ENCODE measurements at regions not wholly inside any gene's neighbourhood (a gene's known extent, or its start where the extent isn't known, plus 50 kb on each side); places are given as distances from the start of the nearest gene placed in this dataset.
"Not testable (repeated sequence)": the region's sequence is repeated elsewhere in the genome, so short reads cannot be mapped to it uniquely, and the experiment has no call there.

DNA sequence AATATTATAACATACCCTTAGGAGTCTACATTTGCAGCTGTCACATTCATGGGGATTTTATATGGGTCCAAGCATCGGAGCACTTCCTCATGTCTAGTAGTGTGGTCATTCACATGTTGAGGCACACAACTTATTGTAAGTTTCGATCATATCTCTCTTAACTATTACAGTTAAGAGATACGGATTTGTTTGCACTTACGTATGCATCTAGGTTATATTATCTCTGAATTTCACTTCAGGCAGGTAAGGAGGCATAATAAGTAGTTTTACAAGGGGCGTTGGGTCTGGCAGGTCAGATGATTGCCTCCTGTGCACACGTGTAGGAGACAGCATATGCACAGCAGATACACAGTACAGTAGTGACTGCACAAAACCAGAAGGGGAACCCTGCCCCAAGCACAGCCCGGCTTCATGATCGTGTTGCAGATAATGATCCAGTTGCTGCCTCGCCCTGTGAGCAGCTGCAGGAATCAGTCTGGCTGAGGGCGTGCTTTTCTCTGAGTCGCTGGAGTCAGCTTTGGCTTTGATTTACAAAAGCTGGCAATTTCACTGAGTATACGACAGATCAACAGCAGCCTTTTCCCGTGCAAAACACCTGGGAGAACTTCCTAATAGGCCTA is 302.9 kb upstream of the GATB start:
- no peak for DNase-seq (ENCODE audit: low spot score)

DNA sequence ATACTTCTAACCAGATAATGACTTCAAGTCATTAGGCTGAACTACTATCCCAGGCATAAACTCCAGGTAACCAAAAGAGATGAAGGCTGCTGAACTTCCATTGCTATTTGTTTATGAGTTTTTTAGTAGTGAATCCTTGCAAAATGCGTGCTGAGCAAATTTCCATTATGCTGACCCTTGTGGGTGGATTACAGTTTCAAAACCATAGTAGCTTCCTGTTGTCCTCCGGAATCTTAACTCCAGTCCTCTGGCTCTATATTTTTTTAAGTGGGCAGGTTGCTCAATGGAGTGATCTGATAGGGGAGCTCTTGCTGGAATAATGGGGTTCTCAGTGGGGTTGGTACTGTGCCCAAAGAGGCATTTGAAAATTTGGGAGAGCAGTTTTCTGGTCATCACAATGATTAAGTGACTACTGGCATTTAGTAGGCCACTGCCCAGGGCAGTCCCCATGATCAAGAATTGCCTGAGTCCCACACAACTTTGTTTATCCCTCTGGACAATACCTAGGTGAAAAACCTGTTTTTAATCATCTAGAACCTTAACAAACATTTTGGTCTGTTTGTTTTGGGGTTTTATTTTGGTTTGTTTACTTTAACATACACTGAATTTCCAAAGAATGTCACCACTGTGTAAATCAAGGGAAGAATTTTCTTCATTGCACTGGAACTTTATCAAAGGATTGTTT is 302.3 kb upstream of the GATB start:
- DNase-seq (ENCODE audit: low spot score): no peak

DNA sequence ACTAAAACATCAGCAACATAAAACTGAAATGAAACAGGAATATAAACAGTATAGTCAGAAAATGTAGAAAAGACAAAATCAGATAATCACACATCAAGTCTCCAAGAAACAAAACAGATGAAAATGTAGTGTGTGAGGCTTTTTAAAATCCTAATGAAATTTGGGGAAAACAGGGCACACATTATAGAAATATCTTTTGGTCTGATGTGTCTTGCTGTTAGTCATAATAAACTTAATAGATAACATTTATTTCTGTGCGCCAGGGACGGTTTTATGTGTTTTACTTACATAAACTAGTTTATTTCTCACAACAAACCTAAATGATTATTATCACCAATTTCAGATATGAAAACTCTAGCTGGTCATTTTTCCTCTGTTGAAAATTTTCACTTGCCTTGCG is 293.9 kb upstream of the GATB start:
- DNase-seq (ENCODE audit: low spot score): no peak

DNA sequence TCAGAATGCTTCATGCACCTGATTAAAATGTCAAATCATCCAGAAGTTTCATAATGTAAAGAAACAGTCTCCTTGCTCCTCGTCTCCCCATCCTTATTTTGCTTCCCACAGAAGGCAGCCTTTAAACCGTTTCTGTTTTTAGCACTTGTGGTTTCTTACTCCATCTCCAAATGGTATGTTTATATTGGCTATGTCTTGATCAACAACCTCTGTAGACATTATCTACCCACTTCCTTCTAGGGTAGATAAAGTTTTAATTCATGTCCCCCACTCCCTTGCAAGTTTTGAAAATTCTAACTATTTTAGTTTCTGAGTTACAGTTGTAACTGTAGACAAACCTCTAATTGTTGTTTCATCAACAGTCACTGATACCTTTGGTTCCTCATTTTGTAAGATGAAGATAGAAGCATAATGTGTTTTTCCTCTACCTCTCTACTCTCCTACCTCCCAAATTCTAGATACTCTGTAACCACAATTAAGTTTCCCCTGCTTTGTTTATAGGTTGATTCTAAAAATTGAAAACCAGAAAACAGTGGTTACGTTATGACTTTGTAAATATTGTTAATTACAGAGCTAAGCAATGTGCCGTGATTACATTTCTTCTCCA is 291.7 kb upstream of the GATB start:
- DNase-seq (ENCODE audit: low spot score): no peak

DNA sequence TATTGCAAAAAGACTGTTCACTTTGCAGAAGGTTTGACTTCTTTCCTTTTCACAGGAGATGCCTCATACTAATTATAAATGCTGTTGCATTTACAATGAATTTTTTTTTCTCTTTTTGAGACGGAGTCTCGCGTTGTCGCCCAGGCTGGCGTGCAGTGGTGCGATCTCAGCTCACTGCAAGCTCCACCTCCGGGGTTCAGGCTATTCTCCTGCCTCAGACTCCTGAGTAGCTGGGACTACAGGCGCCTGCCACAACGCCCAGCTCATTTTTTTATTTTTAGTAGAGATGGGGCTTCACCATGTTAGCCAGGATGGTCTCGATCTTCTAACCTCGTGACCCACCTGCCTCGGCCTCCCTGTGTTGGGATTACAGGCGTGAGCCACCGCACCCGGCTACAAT is 290.5 kb upstream of the GATB start:
- not testable (repeated sequence) for DNase-seq (ENCODE audit: low spot score)

DNA sequence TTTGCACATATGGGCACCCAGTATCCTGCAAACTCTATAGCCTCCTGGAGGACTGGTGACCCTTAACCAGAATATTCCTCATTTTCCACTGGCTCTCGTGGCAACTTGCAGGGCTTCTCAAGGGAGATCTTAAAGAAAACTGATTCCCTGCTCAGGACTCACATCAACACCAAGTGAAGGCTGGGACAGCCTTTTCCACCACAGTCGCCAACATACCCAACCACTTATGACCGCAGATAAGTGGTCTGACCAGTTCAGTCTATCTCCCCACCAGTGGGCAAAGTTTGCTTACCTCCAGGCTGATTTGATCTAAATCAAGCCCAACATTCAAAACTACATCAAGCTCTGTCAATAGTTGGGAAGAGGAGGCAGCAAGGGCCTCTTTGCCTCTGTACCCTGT is 289.3 kb upstream of the GATB start:
- DNase-seq (ENCODE audit: low spot score): no peak

DNA sequence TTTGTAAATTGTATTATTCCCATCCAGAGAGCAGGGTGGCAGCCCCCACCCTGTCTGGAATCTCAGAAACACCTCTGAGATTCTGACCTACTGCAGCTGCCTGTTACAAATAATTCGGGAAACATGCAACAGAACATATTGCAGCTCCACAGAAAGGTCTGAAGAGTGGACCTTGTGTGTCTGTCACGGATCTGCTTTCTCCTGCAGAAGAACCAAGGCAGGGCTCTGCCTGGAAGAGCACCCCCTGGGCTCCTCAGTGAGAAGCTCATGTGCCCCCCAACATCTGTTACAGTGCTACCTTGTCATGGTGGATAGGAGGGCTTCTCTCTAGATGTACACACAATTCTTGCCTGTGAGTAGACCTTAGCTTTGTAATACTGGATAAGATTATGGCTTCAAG is 286.6 kb upstream of the GATB start:
- no peak for DNase-seq (ENCODE audit: low spot score)

DNA sequence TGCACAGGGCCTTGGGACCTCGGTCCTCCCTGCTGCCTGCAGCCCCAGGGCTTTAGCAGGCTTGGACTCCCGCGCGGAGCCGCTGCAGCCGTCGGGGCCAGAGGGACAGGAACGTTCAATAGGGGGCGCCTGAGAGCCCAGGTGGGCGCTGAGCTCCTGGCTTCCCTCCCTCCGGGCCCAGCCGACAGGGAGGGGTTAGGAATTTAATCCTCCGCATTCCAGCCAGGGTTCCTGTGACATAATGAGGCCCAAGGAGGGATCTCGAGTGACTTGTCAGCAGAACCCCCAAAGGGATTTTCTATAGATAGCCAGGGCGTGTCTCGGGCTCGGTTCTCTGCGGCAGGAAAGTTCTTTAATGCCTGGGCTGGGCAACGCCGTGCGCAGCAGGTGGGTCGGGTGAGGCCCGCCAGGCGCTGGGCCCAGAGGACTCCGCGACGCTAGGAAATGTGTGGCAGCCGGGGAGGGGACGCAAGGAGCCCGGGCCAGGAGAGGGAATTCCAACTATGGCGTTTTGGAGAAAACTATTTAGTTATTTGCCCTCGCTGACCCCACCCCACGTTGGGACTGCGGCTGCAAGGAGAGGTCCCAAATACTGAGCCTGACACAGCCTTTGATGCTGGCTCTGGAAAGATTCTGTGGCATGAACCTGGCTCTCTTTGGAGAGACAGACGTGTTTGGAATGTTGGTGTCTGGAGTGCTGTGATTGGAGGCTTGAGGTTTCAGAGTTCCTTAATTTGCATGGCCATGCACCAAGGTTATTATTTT is 285.2 kb upstream of the GATB start:
- DNase-seq (ENCODE audit: low spot score): no peak

DNA sequence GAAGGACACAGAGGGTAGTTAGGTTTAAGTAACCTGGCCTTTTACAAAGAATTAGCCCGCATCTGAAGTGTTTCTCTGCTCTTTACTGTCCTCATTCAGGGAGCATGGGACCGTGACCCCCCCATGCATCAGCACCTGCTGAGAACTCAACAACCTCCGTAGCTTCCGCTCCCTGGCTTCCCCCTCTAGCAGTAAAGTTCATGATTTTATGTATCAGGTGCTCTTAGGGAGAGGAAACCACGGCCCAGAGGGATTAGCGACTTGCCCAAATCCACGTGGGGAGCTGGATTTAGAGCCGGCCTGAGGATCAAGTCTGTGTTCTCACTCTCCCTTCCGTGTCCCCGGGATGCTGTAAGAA is 284.6 kb upstream of the GATB start:
- DNase-seq (ENCODE audit: low spot score): no peak

DNA sequence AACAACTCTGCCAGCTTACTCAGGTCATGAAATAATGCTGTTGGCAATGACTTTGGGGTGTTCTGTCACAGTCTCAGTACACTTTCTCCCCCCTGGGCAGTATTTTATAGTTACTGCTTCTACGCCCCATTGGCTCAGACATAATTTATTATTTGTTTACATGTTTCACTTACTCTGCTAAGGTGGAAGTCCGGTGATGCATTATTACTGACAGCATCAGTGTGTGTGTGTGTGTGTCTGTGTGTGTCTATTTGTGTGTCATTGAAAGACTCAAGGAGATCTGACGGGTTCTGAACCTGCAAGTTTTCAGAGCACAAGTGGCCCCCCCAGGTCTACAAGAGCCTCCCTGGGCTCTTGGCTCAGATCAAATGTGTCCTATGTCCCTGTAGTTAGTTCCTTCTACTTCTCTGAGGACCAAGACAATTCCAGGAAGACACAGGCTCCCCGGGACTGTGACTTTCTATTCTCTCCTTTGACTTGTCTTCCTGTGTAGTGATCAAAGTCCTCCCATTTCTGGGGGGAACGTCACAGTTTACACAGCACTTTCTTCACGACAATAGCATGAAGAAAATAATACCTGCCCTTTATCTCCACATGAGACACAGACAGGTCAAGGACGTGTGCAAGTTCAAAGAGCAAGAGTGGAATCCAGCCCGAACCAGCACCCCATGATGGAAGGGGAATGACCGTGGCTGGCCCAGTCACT is 283.7 kb upstream of the GATB start:
- DNase-seq (ENCODE audit: low spot score): no peak

DNA sequence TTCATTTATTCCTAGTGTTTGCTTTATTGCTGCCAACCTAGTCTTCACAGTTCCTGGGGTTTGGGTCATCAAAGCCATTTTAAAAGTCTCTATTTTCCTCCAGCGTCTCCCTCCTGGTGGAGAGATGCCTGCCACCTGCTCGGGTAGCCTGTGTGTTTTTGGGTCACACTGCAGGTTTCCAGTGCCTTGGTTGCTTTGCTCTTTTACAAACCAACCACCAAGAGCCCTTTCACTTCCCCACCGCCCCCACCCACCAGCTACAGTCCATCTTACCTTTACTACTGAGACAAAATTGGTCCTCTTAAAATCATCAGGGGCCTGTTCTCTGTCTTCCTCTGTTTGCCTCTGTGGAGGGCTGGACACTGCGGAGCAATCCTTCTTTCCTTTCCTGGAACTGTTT is 280.5 kb upstream of the GATB start:
- no peak for DNase-seq (ENCODE audit: low spot score)

DNA sequence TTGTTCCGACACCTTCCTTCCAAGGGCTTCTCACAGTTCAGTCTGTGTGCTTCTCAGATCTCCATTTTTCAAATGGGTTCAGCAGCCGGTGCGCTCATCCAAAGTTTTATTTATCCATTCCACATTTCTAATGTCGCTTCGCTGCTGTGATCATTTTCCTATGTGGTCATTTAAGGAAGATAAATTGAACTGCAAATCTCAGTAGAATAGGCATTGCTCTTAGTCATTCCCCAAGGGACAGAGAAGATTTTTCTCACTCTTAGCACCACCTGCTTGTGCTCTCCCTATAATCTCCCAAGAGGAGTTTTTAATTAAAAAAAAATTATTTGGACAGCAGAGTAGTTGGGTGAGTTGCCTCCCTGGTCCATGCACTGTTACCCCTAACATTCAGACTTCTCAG is 278.9 kb upstream of the GATB start:
- no peak for DNase-seq (ENCODE audit: low spot score)

DNA sequence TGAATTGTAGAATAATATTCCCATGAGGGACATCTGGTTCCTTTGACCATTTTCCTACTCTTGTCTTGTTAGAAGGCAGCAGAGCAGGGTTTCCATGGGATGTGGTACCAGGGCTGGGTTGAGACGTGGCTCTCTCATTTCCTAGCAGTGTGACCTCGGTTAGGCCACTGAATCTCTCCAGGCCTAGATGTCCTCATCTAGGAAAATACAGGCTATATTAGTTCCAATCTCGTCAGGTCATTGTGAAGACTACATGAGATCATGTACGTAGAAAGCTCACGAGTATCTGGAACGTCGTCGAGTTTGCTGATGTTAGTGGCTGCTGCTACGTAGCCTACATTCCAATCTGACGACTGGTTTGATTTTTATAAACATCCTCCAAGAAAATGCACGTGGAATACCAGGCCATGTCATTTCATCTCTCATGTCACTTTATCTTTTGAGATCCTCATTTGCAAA is 278.2 kb upstream of the GATB start:
- no peak for DNase-seq (ENCODE audit: low spot score)

DNA sequence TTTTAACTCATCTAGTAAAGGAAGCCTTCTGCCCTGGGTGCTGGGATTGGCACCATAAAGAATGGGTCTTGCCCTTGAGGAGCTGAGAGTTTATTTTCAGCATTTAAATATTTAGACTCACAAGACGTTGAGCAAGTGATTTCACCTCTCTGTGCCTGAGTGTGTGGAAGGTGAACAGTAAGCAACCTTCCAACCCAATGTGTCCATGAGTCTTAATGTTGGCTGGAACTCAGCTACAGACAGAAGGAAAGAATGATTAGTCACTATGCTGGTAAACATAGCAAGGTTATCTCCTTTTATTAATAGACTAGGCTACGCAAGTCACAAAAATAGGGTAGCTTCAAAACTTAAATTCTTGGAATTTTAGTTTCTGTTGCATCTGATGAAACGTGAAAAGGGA is 277.4 kb upstream of the GATB start:
- DNase-seq (ENCODE audit: low spot score): no peak

DNA sequence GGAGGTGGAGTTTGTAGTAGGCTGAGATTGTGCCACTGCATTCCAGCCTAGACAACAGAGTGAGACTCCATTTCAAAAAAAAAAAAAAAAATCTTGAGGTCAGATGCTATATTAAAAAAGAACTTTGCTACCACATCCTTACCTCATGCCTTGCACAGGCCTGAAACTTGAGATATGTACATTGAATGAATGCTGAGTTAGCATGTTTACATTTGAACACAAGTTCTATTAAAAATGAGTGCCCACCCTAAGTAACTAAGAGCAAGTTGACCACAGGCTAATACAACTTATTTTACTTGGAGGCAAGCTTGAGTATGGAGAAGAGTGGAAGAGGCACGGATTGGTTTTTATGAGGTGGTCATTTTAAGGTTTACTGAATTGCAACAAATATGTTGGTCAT is 276.6 kb upstream of the GATB start:
- no peak for DNase-seq (ENCODE audit: low spot score)

DNA sequence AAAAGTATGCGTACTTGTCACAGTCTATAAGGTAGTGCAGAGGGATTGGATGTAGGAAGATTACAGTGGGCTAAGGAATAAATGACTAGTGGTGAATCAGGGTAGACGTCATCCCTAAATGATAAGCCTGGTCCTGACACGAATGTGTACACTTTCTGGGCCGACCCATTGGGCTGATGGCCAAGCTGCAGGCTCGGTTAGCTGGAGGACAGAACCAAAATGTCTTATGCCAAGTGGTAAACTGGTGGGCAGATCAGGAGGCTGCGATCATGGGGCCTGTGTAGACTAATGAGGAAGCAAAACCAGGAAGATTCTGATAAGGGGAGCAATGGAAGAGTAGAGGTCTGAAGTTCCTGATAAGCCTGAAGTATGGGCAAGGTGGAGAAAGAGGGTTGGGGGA is 272.8 kb upstream of the GATB start:
- DNase-seq (ENCODE audit: low spot score): no peak

DNA sequence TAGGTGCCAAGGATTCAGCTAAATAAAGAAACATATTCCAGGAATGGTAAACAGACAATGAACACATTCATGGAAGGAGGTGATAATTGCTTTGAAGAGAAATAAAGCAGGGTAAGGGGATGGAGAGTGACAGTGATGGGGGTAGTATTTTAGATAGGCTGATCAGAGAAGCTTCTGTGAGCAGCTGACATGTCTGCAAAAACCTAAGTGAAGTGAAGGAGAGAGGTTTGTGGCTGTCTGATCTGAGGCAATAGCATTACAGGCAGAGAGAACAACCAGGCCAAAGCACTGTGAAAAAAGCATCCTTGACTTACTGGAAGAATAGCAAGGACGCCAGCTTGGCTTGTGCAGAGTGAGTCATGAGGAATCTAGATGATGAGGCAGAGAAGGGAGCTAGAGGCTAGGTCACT is 271.9 kb upstream of the GATB start:
- DNase-seq (ENCODE audit: low spot score): no peak

DNA sequence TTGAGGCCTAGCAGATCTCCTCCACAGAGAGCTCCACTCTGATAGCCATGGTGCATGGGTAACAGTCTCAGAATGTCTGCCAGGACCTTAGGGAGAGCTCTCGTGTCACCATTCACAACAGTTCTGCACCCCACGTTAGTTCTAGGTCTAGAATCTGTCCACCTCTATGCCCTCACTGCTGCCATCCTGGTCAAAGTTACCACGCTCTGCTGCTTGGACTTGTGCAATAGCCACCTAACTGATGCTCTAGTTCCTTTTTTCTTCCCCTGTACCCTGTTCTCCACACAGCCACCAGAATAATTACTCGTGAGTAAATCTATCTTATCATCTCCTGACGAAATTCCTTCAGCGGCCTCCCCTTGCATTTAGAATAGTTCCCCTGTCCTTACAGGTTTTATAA is 268.8 kb upstream of the GATB start:
- DNase-seq (ENCODE audit: low spot score): no peak

DNA sequence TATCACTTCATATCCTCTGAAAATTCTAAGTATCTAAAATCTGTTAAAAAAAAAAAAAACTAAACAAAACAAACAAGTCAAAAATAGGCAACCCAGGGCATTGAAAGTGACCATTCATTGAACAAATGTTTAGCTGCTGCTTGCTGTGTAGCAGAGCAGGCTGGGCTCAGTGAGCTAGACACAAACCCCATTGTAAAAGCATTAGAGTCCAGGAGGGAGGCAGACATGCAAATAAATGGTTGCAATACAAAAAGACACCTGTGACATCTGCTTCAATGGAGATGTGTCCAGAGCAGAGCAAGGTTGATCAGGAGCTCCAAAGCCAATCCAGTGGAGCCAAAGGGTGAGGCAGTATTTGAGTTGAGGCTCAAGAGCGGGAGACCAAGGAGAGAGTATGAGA is 267.3 kb upstream of the GATB start:
- no peak for DNase-seq (ENCODE audit: low spot score)

DNA sequence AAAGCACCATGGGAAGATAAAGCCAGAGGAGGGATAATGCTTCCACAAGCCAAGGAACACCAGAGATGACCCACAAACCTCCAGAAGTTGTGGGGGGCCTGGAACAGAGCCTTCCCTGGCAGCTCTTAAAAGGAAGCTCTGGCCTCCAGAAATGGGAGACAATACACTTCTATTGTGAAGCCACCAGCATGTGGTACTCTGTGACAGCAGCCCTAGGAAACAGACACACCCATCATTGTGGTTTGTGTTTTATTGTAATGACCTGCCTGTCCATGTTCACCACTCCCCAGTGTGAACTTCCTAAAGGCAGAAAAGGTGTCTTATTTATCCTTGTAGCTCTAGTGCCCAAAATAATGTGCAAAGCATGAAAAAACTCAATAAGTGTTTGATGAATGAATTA is 264.1 kb upstream of the GATB start:
- no peak for DNase-seq (ENCODE audit: low spot score)

DNA sequence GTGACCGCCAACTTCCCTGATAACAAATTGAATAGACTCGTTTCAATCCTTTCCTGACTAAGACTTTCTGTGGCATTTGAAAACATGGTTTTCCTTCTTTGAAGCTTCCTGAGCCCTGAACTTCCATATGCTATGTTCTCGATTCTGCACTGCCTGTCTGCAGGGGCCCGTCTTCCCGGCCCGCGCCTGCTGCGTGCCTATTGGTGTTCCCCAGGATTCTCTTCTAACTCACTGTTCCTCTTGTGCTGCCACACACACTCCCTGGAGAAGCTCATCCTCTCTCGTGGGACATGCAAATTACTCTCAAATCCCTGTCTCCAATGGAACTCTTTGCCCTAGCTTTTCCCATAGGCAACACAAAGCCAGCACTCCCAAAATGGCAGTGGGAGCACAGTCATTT is 262.9 kb upstream of the GATB start:
- no peak for DNase-seq (ENCODE audit: low spot score)

DNA sequence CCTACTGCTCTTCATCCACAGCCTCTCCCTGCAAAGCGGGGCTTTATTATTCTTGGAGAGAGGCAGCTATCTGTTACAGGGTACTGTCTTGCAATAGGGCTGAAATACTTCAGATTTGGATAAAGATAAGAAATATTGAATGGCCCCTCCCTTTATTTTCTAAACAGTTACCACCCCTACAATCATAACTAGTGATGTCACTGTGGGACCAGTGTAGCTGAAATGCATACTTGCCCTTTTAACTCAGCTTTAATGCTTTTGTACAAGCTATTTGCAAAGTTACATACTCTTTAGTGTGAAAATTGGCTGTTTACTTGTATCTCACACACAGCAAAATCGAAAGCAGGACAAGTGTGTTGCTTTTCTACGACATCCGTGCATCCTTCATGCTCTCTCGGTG is 261.7 kb upstream of the GATB start:
- no peak for DNase-seq (ENCODE audit: low spot score)
